Left kidney (tissue), 1 donor: ENCODE measurements at regions not wholly inside any gene's neighbourhood (a gene's known extent, or its start where the extent isn't known, plus 50 kb on each side); places are given as distances from the start of the nearest gene placed in this dataset.
A peak's percentile ranks its signal among the peaks of the same experiment; 100 is the strongest.
"Not testable (repeated sequence)": the region's sequence is repeated elsewhere in the genome, so short reads cannot be mapped to it uniquely, and the experiment has no call there.

Experiments used
- DNase-seq: peaks from one replicate; pipeline ENCODE4 v3.0.0-alpha.2; 2013

DNA sequence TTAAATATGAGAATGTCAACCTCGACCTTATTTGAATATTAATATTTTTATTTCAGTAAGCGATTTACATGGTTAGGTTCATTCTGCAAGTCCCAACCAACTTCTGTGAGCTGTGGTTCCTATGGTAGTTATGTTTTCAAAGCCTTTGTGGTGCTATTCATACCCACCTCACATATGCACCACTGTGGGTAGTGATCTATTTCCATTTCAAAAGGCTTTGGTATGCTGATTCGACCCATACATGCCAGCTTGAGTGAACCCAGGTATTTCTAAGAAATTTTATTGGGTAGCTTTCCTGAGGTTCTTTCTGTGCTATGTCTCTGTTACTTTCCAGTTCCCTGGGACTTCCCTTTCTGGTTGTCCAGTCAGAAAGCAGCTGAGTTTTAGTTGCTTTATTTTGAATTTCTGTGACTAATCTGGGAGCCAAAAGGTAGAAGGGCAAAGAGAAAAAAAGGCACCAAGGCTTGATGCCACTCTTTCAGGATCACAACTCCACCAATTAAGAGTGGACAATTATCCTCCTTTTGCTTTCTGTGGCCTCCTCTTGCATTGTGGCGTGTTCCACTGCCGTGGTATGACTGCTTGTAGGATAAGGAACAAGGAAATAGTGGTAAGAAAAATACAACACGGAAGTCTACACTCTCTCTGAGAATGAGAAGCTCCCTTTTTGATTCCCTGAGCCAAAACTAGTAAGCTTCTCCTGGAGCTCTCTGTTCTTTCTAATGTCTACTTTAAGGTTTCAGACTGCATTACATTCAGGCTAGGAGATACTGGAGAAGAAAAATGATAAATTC, 729.1 kb downstream of the NOVA1 start:
- no peak for DNase-seq

DNA sequence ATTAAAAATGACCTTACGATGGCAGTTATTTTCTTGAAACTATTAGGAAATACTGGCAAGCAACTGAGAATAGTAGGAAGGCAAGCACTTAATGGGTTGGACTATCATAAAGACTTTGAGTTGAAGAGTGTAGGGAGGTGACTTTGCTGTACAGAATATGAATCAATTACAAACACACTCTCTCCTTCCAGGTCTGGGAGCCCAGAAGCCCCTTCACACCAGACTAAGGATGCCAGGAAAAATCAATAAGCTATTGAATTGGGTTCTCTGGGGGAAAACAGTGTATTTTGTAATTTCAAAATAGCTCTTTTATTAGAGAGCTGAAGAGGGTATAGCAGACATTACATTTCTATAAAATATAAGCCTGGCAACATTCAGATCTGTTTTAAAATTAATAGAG, 736.4 kb downstream of the NOVA1 start:
- DNase-seq: no peak

DNA sequence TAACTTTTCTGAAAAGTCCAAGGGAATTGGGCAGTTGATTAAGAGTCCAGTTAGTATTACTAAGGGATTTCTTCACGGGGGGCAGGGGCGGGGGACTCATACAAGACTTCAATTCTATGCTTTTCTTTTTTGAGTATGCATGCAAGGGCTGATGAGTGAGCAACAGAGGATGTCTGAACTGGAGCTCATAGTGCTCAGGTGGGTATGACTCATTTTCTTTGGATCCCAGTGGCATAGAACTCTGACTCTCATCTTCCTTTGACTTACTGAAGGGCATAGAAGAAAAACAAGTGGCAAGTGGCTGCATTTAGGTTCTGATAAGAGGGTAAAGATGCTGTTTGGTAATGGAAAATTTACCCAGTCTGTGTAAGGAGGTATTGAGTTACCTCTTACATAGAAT, 749.2 kb downstream of the NOVA1 start:
- no peak for DNase-seq

DNA sequence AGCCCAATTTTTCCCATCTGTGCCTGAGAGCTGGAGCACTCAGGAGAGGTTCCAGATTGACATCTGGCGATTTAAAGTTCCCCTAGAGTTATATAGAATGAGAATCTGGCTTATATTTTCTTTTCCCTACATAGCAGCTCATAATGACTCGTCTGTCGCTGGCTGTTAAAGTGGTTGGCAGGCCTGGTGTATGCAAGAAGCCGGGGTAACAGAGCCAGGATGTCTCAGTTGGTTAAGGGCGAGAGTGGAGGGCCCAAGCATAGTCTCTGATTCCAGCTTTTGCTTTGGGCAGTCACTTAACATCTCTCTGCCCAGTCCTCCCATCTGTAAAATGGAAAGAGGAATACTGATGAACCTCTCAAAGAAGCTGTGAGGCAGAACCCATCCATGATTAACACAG, 751.6 kb downstream of the NOVA1 start:
- DNase-seq: no peak

DNA sequence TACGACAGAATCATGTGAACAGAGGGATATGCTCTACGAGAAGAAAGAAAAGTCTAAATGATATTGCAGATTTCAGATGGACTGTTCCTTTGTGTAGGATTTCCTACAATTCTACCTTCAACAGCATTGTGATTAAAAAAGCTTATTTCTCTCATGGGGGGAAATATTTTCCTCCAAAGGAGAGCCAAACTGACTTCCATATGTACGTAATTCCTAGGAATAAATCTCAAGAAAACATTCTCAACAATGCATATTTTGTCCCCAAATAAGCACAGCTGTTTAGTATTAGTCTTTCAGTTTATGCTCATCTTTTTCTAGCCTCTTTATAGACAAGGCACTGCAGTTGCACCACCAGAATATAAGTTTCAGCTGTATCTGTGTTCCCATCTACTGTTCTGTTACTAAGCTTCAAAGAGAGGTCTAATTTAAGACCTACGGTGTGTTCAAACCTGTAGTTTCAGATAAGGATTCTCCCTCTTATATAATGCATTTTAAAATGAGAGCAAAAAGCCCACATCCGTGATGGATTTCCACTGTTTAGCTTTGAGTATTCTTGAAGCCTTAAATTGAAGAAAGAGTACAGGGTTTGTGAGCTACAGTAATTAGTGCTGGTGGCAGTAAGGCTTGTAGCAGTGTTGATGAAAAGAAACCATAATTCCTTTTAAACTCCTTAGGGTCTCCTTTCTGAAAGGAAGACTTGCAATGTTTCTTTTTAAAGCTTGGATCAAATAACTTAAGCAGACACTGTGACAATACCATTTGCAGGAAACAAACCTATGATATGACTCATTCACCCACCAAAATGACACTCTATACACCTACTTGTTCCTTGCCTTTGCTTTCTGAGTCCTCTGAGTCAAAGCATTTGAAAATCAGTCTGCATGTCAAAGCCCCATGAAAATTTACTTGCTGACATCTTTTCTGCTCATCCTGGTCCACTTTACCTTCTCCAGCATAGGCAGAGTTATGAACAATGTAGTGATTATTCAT, 754.1 kb downstream of the NOVA1 start:
- no peak for DNase-seq

DNA sequence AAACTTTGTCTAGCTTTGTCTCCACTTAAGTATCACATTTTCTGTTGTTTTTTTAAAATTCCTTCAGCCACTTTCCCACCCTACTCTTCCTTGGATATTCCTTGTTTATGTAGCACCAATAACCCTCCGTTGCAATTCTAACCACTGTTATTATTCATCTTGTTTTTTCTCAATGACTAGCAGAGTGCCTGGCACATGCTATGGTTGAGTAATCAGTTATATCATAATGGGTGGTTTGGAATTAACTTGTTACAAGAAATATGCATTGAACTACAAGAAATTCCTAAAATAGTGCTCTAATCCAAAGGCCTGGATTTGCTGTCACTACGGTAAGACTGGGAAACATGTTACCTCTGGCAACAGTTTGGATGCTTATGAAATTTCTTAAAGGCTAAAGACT, 756.6 kb downstream of the NOVA1 start:
- no peak for DNase-seq

DNA sequence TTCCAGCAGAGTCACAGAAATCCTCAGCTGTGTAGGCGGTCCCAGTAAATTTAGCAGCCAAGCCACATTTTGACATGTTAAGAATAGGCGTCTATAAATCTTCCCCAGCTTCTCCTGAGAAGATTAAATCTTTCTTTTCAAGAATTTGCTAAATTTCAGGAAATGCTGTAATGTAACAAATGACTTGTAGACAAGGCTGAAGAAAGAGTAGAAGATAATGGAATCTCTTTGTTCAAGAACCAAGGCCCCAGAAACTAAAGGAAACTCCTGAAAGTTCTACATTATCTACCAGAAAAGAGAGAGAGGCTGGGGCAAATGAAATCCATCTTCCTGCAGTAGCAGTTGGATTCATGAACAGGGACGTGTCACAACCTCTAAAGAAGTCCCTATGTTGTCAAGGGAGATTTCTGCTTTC, 760.3 kb downstream of the NOVA1 start:
- DNase-seq: peak; percentile 57

DNA sequence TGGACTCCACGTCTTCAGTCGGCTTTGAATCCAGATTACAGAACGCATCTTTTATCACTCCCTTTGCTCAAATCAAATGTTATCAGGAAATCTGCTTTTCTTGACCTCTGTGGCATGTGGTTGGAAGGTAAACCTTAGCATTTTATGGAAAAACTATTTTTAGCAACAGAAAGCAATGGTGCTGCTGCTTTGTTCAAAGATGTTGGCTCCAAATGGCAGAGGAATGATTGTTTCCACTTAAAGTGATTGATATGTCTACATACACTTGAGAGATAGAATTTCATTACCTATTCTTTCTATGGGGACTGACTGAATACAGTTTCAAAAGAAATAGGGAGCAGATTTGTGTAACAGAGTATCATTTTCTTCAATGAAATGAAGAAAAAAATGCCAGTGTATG, 761.2 kb downstream of the NOVA1 start:
- peak; percentile 28 for DNase-seq

DNA sequence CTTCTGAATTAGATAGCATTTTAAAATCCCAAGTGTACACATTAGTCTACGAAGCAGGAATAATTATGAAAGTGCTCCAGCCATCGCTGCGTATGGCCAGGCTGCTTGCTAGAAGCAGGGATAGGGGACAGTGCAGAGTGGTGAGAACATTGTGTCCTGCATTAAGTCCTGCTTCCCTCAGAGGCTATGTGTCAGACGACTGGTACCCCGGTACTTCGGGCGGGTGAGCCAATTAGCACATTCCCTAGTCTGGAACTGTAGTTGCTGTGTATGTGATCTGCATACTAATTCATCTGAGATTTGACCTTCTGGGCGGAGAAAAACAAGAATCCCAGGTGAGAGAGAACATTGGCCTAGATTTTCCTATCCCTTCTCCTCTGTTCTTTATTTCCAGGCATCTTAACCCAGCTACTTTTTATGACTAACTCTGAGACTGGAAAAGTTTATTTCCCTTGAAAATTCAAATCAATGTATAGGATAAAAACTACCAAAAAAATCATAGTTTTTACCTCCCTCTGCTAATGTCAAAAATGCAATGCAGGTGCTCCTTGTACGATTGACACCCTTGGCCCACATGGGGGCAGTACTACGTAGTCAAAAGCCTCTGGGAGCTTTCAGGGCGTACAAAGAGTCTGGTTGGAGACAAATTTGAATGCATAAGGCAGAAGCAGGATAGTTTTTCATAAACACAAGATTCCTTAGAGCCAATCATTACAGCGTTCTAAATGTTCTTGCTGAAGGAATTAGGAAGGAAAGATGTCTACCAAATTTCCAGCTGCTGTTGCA, 764.3 kb downstream of the NOVA1 start:
- peak; percentile 55 for DNase-seq

DNA sequence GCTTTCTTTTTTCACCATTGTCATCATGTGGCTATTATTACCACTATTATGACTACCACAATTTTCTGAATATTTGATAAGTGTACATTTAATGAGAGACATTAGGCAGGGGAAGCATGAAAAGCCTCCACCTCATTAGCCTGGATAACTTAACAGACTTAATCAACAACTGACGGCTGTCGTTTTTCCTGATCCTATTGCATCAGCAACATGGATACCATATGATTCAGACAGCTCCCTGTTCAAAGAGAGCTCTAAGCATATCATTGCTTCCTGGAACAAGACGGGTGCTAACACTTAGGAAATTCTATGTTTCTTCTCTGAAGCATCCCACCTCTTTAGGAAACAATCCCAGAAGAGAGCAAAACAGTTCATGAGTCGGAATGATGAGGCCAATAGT, 765.2 kb downstream of the NOVA1 start:
- DNase-seq: no peak

DNA sequence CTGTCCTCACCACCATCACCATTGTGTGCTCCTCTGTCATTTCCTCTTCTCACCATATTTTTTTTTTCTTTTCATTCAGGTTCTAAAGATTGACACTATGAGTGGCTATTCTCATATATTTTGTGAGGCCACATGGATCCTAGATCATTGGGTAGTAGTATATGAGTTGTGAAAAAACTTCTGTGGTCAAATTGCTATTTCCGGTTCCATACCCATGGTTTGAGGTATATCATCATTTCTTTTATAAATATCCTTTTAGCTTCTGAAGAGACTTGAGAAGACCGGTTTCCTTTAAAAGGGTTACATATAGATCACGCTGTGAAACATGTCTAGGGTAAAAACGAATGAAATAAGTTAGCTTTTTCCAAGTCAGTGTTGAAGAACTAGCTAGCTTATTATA, 769.3 kb downstream of the NOVA1 start:
- DNase-seq: no peak

DNA sequence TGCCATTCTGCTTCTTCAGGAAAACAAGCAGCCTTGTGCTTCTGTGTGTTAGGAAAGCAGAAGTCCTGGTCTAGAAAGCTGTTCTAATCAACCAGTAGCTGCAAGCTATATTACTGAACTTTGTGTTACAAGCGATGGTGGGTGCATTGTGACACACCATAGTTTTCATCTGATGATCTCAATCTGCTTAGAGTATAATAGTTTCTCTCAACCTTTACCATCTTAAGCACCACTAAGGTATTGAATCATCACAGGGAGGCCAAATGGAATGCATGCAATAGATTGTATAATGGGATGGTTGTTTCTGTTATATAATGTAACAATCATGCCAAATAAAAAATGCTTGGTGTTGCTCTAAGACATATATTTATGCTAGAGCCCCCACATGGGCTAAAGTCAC, 771.7 kb downstream of the NOVA1 start:
- DNase-seq: no peak

DNA sequence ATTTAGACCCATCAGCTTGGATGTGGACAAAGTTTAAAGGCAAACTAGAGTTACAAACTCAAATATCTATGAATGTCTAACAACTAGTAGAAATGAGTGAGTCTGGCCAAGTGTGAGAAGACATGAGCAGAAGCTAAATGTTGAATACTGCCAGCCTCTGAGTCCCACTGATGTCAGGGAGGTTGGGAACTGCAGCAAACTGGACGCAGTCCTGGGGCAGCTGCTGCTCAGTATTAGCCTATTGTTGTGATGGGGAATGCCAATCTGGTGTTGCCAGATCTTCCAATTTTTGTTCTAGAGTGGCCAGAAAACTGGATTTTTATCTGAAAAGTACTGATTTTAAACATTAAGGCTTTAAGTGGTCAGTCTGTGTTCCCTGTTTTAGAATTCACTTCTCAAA, 770.4 kb upstream of the STXBP6 start:
- DNase-seq: no peak

DNA sequence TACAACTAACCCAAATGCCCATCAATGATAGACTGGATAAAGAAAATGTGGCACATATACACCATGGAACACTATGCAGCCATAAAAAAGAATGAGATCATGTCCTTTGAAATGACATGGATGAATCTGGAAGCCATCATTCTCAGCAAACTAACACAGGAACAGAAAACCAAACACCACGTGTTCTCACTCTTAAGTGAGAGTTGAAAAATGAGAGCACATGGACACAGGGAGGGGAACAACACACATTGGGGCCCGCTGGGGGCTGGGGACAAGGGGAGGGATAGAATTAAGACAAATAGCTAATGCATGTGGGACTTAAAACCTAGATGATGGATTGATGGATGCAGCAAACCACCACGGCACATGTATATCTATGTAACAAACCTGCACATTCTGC, 764.7 kb upstream of the STXBP6 start:
- DNase-seq: not testable (repeated sequence)

DNA sequence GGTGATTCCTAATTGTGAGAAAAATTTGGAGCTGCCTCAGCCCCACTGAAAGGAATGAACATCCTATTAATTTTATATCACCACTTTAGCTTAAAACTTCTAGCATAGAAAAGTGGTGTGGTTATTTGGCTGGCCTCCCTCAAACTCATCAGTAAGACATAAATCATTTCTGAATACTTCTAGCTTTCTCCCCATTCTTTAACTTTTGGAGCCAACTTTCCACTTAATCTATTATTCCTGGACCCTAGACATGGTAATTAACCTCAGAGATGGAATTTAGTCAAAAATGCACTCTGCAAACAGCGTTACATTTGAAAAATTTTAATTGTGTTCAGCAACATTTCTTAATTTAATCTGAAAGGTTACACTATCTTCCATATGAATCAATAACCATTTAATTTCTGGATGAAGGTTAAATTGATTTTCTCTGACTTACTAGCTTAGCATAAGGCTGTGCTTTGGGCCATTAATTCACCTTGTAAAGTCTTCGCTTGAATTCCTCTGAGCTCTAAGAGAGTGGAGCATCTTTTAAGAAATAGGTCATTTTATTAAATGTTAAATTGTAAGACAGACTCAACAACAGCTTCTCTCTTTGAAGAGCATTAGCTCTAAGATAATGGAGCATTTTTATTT, 753.6 kb upstream of the STXBP6 start:
- no peak for DNase-seq

DNA sequence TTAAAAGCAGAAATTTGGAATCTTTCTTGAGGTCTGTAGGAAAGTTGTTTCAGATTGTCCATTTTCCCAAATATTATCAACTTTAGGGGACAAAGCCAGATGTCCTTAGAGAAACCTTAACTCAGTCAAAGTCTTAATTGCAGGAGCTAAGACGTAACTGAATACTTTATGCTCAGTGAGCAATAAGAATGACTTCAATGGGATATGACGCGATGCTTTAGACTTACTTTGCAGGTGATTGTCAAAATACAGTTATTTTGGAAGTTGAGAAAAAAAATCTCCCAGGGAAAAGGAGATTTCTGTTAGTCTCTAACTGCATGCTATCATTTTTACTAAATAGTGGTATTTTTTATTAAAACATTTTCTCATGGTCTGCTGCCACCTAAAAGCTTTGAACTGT, 750.9 kb upstream of the STXBP6 start:
- DNase-seq: no peak

DNA sequence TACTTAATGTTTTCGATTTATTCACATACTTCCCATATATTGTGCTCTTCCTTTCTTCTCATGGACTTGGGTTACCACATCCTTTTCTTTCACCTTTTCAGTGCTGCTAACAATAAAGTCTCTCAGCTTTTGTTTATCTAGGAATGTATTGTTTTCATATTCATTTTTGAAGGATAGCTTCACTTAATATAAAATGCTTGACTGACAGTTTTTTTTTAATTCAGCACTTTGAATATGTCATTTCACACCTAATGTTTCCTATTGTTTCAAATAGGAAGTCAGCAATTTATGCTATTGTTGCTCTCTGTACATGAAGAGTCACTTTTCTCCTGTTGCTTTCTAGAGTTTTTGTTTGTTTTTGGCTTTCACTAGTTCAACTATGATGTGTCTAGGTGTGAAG, 738.3 kb upstream of the STXBP6 start:
- DNase-seq: no peak

DNA sequence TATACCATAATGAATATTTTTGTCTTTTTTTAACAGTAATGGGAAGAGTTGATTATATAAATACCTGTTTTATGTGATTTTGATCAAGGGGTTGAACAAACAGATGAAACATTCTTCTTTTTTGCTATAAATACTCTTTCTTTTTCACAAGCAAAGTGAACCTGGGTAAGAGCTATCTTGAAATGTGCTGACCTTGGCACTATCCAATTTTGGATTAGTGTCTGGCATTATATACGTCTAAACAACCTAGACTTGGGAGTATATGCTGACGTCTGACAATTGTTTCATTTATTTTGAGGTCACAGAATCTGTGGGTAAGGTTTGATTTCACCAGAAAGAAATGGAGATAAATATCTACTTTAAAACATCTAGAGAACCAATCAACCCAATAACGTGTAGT, 716.0 kb upstream of the STXBP6 start:
- DNase-seq: no peak

DNA sequence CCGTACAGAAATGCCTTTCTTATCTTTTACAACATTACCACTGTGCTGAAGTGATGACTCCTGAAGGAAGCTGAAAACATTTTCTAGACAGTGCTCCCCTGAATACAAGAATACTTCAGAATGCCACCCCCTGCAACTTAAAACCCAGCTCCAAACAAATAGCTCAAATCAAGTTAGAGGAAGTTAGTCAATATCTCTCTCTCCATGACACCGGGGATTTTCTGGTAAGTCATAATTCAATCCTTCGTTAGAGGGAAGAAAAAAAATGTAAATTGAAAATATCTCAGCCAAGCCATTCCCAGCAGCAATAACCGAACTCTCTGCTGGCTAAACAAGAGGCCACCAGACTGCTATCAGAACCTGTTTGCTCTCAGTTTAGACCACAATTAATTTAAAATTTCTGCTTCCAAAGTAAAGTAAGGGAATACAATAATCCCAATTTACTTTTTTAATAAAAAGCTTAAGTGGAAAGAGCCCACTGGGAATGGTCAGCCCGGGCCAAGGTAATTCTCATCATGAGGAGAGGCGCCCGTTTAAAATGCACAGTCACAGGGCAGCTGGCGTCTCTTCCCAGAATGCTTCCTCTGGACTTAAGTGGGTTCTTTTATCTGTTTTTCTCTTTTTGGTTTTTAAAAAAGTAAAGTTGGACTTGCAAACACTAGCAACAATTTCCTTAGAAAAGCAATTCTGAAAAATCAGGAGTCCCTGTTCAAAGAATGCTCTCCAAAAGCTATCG, 710.1 kb upstream of the STXBP6 start:
- no peak for DNase-seq

DNA sequence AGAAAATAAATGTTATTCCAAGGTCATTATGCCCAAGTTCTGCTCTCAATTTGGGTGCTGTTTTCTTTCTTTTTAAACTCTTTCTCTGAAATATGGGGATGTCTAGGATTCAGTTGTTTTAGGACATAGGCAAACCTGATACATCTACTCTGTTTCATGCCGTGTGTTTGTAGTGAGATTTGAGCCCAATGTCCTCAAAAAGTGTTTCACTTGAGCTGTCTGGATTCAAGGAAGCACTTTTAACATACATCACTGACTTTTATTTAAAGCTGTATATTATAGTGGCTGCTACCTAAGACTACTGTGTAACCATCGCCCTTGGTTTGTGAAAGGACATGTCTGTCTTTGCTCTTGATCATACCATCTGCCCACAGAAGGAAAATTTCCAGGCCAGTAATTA, 709.3 kb upstream of the STXBP6 start:
- peak; percentile 62 for DNase-seq

DNA sequence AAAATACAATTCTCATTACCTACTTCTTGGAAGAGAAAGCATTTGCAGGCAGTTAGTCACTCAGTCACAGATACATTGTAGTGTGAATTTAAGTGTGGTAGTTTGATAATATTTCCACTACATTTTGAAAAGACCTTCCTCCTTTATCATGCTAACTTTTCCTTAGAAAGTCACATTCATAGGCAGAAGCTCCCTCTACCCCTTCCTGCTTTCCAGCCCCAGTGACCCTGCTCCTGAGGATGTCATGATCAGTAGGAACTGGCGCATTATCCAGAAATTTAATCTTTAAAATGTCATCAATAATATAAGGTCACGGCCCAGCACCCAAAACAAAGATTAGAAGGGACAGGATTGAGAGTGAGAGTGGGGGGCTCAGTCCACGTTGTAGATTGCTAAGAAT, 707.4 kb upstream of the STXBP6 start:
- DNase-seq: no peak
